SKM-1 (cell line): ENCODE measurements at regions not wholly inside any gene's neighbourhood (a gene's known extent, or its start where the extent isn't known, plus 50 kb on each side); places are given as distances from the start of the nearest gene placed in this dataset.

Experiments
- DNase-seq: peaks from one replicate; lab custom pipeline; 2025; ENCODE audit not compliant: unreplicated experiment; lab: John Stamatoyannopoulos, UW

DNA sequence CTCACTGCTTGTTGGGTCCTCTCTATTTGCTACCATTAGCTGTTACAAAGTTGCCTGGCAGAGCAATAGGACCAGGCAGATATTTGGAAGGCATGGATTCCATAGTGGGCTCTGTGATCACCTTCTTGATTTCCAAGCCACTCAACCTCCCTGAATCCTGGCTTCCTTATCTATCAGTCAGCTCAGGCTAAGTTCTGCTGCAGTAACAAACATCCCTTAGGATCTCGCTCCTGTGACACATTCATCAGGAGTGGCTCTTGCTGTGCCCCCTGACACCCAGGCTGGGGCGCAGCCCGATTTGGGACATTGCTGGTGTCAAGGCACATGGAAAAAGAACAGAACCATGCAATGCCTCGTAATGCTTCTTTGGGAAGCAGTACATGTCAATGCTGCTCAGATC lies 503.9 kb downstream of the TBC1D22A start:
- no peak for DNase-seq

DNA sequence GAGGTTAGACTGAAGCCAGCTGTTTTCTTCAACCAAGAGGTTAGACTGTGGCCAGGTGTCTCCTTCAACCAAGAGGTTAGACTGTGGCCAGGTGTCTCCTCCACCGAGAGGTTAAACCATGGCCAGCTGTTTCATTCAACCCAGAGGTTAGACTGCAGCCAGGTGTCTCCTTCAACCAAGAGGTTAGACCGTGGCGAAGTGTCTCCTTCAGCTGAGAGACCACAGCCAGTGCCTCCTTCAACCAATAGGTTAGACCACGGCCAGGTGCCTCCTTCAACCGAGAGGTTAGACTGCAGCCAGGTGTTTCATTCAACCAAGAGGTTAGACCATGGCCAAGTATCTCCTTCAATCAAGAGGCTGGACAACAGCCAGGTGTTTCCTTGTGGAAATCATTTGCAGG lies 498.1 kb downstream of the TBC1D22A start:
- no peak for DNase-seq

DNA sequence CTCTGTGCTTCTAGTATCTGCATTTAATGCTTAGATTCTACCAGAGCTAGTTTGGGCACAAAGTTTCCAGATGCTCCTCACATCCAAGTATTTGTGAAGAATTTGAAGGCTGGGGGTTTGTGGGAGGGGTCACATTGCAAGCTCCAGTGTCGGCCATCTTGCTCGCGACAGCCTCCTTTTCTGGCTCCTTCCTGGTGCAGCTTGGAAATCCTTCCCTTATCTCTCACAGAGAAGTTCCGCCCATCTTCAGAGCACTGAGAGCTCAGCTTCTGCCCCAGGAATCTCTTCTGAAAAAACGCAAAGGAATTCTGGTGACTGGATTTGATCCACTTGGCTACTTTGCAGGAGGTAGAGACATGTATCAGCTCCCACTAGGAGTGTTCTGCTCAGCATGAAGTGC lies 497.5 kb downstream of the TBC1D22A start:
- DNase-seq: no peak

DNA sequence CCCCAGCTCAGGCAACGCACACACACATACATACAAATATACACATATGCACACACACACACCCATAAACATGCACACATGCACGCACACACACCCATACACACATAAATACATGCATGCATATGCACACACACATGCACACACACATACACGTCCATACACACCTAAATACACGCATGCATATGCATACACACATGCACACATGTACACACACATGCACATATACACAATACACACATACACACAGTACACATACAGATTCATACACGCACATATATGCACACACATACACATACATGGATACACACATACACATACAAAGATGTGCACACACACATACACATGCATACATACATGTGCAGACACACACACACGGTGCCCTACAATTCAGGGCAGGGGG lies 496.6 kb downstream of the TBC1D22A start:
- DNase-seq: no peak

DNA sequence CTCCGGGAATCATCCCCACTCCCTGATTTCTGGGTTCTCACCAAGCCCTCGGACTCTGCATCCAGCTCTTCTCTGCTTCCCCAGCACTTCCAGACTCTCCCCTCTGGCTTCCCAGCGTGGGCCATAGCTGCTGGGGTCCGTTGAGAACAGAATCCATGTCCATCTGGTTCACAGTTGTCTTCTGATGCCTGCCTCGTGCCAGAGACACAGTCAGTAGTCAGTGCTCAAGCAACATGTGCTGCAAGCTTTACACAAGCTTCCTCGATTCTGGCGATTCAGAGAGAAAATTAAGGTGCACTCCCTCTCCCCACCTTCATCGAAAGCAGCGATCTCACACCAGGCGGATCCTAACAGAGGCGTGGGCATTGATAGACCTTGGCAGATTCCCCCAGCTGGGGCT lies 495.5 kb downstream of the TBC1D22A start:
- no peak for DNase-seq

DNA sequence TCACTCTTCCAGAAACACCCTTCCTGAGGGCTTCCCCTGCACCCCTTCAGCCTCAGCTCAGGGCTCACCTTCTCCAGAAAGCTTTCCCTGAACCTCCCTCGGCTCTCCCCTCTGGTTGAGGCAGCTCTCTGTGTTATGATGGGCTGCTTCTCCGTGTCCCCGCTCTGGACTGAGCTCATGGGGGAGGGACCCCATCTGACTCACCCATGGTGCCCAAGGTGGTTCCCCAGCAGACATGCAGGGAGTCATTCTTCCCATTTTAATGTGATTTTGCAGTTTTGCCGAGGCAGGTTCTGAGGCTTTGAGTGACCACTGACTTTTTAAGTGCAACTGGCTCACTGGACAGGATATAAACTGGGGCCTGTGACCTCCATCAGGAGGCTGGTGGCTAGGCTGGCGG lies 495.1 kb downstream of the TBC1D22A start:
- DNase-seq: no peak

DNA sequence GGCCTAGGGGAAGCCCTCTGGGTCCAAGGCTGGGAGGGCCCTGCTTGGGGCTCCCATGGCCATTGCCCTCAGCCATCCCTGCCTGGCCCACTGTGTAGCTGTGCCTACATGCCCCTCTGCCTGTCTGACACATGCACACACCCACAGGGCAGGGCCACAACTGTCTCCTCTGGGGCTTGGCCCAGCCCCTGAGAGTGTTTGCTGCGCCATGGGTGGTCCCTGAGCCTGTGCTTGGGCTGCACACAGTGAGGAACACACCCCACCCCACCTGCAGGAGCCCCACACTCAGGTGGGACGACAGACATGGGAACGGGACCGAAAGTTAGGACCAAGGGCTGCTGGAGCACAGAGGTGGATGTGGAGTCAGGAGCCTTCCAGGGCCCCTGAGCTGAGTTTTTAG lies 489.5 kb downstream of the TBC1D22A start:
- DNase-seq: no peak

DNA sequence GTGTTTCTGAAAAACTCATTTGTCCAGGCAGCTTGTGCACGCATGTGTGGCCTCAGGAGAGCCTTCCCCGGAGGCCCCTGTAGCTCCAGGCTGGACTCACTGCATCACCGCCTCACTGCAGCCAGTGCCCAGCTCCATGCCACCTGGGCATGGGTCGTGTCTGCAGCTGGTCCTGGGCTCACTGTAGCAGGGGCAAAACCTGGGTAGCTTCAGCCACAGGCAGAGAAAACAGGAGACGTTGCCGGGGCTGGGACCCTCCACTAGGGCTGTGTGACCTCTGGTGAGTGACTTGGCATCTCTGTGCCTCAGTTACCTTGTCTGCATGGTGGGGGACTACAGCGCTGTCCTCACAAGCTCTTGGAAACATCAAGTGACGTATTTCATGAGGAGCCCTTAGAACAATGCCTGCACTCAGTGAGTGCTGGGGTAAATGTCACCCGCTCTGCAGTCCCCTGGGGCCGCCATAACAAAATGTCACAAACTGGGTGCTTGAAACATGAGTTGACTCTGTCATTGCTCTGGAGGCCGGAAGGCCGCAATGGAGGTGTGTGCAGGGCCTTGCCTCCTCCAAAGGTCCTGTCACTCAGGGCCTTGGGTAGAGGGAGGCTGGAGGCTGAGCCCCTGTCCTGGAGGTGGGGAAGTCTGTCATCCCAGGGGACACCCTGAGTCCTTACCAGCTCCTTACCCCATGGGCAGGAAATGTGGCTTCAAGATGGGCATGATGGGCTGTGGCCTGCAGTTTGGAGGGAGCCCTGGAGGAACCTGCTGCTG lies 488.7 kb downstream of the TBC1D22A start:
- DNase-seq: no peak

DNA sequence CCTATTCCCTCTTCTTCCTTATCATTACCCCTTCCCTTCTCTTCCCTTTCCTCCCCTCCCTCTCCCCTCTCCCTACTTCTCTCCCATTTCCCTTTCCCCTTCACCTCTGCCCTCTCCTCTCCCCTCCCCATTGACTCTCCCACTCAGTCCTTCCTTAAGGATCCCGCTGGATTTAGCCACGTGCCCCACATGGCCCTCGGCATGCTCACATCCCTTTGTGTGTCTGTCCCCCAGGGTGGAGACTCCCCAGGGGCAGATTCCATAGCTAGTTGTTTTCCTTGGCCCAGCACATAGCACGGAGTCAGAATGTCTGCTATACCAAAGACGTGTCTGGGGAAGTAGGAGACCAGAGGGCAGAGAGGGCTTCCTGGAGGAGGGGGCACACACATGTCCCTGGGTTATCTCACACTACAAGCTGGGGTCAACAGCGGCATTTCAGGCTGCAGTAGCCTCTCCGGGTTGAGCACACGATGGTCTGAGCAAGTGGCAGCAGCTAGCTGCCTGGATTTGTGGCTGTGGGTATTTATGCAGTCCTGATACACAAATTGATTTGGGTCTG lies 487.0 kb downstream of the TBC1D22A start:
- no peak for DNase-seq

DNA sequence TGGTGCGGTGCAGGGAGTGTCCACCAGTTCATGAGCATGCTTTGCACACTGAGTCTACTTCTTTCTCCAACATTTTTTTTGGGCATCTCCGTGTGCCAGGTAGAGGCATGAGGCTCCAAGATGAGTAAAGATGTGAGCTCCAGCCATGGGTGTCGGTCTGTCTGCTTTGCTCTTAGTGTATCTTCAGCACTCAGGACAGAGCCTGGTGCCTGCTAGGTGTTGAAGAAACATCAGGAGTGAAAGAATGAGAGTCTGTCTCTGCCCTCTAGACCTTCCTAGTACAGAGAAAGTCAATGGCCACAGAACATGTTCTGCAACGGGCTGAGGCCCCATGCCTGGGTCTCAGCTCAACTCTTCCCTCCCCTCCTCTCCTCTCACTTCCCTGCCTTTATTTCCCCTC lies 486.5 kb downstream of the TBC1D22A start:
- DNase-seq: no peak

DNA sequence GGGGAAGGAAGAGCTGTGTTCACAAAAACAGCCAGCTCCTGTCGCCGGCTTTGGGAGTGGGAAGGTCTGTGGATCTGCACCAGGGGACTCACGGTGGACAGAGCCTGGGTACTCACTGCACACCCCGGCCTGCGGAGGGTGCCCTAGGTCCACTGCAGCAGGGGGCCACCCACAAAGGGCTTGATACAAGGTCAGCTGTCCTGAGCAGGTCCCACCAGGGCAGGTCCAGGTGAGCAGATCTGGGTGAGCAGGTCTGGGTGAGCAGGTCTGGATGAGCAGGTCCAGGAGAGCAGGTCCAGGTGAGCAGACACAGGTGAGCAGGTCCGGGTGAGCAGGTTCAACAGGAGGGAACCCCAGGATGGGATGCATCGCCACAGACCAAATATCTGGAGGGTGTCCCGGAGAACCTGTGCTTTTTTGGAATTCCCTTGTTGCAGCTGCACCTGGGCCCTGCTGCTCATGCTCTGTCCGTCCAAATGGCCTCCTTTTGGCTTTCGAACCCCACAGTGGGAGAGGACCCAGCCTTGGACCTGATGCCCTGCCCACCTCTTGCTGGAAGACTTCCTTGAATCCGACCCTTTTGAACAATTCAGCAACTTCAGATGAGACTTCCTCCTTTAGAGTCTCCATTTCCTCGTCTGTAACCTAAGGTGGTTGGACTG lies 485.3 kb downstream of the TBC1D22A start:
- DNase-seq: no peak

DNA sequence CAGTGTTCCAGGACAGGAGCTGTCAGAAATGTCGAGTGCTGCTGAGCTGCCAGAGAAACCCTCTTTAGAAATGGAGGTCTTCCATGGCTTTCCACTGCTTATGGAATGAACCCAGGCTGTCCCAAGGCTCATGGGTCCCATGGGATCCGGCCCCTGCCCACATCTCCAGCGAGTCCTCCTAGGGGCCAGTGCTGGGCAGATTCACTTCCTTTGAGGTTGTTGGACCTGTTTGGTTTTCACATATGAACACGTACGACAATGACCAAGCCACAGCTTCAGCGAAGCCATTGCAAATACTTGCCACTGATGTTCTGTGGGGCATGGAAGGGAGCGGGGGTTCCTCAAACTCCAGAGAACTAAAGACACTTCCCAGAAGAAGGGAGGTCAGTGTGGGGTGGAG lies 483.3 kb downstream of the TBC1D22A start:
- DNase-seq: no peak

DNA sequence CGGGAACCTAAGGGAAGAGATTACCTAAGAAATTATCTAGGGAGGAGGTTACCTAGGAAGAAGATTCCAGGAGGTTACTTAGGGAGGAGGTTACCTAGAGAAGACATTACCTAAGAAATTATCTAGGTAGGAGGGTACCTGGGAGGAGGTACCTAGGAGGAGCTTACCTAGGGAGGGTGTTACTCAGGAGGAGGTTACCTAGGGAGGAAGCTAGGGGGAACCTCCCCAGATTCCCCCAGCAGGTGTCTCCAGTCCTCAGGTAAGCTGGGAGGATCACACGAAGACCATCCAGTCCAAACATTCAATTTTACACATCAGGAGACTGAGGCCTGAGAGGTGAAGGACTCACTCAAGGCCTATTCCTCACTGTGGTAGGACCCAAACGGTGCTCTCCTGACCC lies 482.8 kb downstream of the TBC1D22A start:
- DNase-seq: no peak

DNA sequence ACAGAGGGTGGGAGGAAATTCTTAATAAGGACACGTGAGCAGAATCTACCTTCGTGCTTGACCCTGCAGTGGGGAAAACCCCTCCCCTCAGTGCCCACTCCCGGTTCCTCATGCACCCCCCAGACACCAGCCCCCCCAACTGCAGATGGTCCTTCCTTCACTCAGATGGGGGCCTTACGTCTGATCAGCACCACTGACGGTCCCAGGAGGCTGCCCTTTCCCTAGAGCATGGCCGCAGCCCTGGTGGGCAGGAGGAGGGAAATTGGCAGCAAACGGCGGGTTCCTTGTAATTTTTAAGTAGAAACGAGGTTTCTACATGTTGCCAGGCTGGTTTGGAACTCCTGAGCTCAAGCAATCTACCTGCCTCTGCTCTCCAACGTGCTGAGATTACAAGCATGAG lies 477.7 kb downstream of the TBC1D22A start:
- no peak for DNase-seq

DNA sequence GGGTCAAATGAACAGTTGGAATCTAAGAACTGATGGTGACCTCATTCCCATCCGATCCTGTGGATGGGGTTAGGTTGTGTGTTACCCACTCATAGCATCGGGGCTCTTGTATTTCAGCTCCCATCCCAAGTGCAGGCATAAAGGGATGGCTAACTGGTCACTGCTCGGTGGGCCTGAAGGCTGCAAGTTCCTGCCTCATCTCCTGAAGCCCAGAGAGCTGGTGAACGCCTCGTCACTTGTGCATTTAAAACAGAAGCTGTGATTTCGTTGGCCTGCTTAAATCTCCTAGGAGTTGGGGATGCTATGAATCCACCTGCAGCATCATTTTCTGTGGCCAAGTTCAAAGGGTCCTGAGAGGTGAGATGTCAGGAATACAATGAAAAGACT lies 477.0 kb downstream of the TBC1D22A start:
- DNase-seq: no peak

DNA sequence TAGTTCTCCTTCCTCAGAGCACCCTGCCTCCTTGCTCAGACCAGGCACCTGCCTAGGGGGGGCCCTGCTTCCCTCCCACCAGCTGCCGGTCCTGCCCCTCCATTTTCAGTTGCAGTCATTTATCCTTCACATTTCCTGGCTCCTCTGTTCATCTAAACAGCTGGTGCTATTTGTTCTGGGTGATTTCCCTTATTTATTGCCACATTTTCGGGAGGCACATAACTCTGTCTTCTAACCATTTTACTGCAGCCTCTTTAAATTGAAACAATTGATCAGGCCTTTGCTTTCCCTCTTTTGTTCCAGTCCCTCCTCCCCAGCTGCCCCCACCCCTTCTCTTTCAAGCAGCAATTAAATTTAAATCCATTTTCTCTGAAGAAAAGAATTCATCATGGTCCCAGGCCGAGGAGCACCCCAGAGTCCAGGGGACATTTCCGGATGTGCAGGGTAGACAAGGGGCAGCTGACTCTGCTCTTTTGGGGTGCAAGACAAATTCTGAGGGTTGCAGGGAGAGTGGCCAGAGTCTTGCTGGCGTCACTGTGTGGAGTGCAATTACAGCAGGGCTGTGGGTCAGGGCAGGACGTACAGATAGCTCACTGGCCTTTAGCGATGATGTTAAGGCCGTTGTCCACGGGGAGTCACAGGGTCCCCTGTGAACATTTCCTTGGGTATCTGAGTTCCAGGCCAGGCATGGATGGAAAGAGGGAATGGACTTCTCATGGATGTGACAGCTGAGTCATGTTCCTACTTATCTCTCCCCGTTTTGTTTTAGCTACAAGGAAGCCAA lies 476.4 kb downstream of the TBC1D22A start:
- no peak for DNase-seq

DNA sequence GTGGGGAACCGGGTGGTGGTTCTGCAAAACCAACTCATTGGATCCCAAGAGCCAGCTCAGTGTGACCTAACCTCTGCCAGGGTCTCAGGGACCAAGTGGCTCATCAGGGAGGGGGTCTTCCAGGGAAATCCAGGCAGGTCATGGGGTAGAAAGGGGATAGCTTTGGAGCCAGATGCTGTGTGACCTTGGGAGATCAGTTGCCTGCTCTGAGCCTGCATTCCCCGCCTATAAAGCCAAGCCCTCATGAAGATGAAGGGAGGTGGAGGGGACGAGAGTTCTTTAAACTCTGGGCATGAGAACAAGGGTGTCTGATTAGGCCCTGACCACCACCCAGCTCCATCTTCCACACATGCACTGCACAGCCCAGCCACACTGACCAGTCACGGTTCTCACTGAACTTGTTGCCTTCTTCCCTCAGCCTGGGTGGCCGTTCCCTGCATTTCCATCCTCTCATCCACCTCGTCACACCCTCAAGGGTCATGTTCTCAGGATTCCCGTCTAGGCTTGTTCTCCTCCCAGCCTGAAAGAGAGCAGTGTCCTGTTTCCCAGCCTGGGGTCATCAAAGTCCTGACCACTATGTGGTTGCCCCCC lies 475.5 kb downstream of the TBC1D22A start:
- no peak for DNase-seq

DNA sequence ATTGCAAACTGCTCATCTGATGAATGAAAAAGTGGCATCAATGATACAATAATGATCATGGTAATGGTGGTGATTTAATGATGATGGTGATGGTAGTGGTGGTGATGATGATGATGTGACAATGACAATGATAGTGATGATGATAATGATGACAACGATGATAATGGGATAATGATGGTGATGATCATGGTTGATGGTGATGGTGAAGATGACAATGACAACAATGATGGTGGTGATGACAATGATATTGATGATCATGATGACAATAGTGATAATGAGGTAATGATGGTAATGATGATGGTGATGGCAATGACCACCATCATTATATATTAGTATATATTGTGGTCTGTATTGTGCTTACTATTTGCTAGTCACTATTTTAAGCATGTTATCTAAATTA lies 474.3 kb downstream of the TBC1D22A start:
- no peak for DNase-seq

DNA sequence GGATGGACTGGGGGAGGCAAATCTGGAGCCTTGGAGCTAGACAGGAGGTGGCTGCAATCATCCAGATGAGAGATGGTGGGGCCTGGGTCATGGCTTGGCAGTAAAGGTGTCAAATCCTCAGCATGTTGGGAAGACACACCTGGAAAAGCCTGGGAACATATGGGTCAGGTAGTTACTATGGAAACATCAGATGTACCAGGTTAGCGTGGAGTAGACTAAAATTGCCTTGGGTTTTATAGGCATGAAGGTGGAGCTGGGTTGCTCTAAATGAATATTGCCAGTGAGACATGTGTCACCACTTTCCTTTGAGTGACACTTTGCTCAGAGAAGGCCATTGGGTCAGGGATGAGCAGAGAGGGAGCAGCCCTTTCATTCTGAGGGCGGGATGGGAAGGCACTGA lies 473.7 kb downstream of the TBC1D22A start:
- DNase-seq: no peak

DNA sequence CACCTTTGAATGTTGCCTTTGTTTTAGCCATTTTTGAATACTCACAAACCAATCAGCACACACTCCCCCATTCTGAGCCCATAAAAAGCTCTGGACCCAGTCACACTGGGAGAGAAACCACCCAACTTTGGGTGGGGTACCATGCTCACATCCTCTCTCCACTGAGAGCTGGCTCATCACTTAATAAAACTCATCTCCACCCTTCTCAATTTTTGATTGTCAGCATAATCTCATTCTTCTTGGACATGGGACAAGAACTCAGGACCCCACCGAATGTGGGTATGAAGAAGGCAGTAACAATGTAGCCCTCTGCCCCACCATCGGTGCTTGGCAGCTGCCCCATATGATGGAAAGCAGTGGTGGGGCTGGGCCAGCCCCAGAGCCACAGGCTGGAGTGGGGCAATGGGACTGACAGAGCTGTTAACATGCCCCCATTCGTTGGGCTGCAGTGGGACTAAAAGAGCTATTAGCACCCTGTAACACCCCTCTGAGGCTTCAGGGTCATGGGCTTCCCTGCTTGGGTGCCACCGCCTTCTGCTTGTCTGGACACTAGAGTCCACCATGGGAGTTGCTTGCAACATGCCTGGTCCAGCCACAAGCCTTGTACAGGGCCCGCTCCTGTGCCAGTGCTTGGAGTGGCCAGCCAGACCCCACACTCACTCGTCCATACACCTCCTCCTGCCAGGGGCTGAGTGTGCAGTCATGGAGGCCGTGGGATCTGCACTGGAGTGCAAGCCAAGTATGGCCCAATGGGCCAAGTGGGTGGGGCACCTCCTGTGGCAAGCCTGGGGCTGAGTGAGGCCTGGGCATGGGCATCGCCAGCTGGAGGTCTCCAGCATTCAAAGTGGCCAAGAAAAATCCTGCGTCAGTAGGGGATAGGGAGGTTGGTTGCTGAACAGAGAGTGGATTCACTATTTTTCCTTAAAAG lies 471.1 kb downstream of the TBC1D22A start:
- no peak for DNase-seq
